ENCODE measurements at regions not wholly inside any gene's neighbourhood (a gene's known extent, or its start where the extent isn't known, plus 50 kb on each side); places are given as distances from the start of the nearest gene placed in this dataset.

DNA sequence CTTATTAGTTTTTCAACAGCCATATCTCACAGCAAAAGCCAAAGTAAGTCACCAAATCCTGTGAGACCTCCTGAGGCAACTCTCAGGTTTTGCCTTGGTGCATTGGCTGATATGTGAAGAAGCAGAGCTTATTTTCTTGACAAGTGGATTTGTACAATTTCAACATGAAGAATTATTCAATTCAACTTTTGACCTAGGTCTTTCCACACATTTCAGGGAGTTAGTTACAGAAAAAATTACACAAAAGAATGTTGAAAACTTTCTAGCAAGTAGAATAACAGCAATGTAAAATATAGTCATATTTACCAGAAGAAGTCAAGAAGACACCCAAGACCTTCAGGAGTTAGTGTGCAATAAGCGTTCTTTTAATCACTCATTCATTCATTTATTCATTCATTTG is 62.4 kb upstream of the ADRB2 start:
- Histone ChIP-seq H3K4me1 (no peaks in the 10 kb centered on the region), H3K36me3 (no peaks in the 10 kb centered on the region), H3K27ac (no peak overlapping the region), H3K9me3 (no peaks in the 10 kb centered on the region), H3K4me3 (no peak overlapping the region), H3K27me3 (no peaks in the 10 kb centered on the region)
- TF ChIP-seq POLR2AphosphoS5 (IDR thresholded peaks at IDR 0.05; ENCODE audit: insufficient read depth in 1 of 2, low read depth in 1 of 2) (no peak), POLR2A (IDR thresholded peaks at IDR 0.05) (no peak)
- DNase-seq (ENCODE audit: extremely low spot score in 2 of 2), result no peak
- intact Hi-C loops (cut with DNase I), result no loop called here

DNA sequence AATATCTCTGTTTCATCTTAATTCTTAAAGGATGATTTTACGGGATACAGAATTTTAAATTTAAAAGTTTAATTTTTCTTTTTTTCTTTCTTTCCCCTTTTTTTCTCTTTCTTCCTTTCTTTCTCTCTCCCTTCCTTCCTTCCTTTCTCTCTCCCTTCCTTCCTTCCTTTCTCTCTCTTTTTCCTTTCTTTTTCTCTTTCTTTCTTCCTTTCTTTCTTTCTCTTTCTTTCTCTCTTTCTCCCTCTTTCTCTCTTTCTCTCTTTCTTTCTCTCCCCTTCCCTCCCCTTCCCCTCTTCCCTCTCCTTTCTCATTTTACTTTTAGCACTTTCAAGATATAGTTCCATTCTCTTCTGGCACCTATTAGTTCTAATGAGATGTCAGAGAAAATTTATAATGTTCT is 61.4 kb upstream of the ADRB2 start:
- no peaks in the 10 kb centered on the region for H3K36me3 ChIP-seq
- H3K27ac ChIP-seq, result no peak overlapping the region
- H3K4me3 ChIP-seq, result no peak overlapping the region
- intact Hi-C loops (cut with DNase I), result no loop called here
- no peaks in the 10 kb centered on the region for H3K27me3 ChIP-seq
- TF ChIP-seq, protein P1, sequence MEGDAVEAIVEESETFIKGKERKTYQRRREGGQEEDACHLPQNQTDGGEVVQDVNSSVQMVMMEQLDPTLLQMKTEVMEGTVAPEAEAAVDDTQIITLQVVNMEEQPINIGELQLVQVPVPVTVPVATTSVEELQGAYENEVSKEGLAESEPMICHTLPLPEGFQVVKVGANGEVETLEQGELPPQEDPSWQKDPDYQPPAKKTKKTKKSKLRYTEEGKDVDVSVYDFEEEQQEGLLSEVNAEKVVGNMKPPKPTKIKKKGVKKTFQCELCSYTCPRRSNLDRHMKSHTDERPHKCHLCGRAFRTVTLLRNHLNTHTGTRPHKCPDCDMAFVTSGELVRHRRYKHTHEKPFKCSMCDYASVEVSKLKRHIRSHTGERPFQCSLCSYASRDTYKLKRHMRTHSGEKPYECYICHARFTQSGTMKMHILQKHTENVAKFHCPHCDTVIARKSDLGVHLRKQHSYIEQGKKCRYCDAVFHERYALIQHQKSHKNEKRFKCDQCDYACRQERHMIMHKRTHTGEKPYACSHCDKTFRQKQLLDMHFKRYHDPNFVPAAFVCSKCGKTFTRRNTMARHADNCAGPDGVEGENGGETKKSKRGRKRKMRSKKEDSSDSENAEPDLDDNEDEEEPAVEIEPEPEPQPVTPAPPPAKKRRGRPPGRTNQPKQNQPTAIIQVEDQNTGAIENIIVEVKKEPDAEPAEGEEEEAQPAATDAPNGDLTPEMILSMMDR (IDR thresholded peaks at IDR 0.05), result no peak
- no peak for TF ChIP-seq POLR2AphosphoS5 (IDR thresholded peaks at IDR 0.05; ENCODE audit: insufficient read depth in 1 of 2, low read depth in 1 of 2)
- TF ChIP-seq POLR2A (IDR thresholded peaks at IDR 0.05), result no peak
- H3K4me1 ChIP-seq, result no peaks in the 10 kb centered on the region
- no peaks in the 10 kb centered on the region for H3K9me3 ChIP-seq
- no peak for DNase-seq (ENCODE audit: extremely low spot score in 2 of 2)

DNA sequence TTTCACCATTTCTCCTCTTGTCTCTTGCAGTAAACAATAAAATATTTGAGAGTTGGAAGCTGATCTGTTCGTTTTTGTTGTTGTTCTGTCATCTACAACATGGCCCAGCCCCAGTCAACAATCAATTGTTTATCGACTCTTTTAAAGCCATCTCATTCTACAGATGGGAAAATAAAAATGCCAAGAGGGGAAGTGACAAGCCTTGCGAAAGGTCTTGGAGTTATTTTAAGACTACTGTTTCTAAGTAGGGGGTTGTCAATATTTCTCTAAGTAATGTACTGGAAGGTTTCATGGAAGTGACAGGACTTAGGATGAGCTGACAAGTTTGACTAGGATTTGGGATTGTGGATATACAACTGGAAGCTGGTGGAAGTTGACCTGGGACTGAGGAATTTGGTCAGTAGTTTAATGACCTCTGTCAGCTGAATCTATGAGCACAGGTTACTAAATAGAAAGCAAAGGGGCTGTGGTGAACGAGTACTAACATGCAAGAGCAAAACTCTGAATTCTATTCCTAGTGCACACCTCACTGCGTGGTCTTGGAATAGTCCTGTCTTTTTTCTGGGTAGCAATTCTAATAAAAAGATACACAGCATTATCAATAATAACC is 57.5 kb upstream of the ADRB2 start:
- TF ChIP-seq POLR2A (IDR thresholded peaks at IDR 0.05), result no peak
- no peak for TF ChIP-seq POLR2AphosphoS5 (IDR thresholded peaks at IDR 0.05; ENCODE audit: insufficient read depth in 1 of 2, low read depth in 1 of 2)
- TF ChIP-seq, protein P1 (IDR thresholded peaks at IDR 0.05), result no peak
- intact Hi-C loops (cut with DNase I), result no loop called here
- H3K4me1 ChIP-seq, result no peaks in the 10 kb centered on the region
- H3K27me3 ChIP-seq, result no peaks in the 10 kb centered on the region
- no peak for DNase-seq (ENCODE audit: extremely low spot score in 2 of 2)
- no peaks in the 10 kb centered on the region for H3K9me3 ChIP-seq
- no peaks in the 10 kb centered on the region for H3K36me3 ChIP-seq
- no peak overlapping the region for H3K27ac ChIP-seq
- H3K4me3 ChIP-seq, result no peak overlapping the region

DNA sequence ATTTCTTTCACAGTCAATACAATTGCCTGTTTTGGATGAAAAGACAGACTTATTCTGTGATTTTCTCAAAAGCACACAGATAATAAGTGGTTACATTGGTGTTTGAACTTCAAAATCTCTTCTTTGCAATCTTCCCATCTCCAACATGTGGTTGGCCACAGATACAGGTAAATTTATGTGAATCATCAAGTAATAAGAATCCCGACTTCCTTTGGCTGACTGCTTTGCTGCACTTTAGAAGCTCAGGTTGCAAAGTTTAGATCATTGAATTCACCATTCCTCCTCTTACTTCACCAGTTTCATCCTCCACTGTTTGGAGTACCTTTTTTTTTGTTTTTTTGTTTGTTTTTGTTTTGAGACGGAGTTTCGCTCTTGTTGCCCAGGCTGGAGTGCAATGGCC is 56.5 kb upstream of the ADRB2 start:
- Histone ChIP-seq H3K27ac (no peak overlapping the region), H3K9me3 (no peaks in the 10 kb centered on the region), H3K27me3 (no peaks in the 10 kb centered on the region), H3K4me1 (no peaks in the 10 kb centered on the region), H3K4me3 (no peak overlapping the region), H3K36me3 (no peaks in the 10 kb centered on the region)
- no peak for DNase-seq (ENCODE audit: extremely low spot score in 2 of 2)
- intact Hi-C loops (cut with DNase I), result no loop called here
- TF ChIP-seq, protein P1 (IDR thresholded peaks at IDR 0.05), result no peak
- TF ChIP-seq POLR2AphosphoS5 (IDR thresholded peaks at IDR 0.05; ENCODE audit: insufficient read depth in 1 of 2, low read depth in 1 of 2), result no peak
- no peak for TF ChIP-seq POLR2A (IDR thresholded peaks at IDR 0.05)

DNA sequence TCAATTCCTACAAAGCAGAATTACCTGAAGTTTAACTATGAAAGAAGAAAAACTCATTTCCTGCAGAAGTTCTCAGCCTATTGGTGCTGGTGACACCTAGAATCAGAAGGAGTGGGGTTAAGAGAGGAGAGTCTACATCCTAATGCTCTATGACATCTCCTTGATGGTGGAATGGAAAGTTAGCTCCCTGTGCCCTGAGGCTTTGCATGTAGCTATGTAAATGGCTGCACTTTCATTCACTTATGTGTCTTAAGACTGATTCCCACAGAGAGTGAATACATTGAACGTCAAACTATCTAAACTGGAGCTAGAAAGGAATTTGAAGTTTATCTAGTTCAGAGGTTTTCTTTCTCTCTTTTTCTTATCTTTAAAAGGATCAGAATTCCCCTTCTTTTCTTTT is 52.1 kb upstream of the ADRB2 start:
- Histone ChIP-seq H3K36me3 (no peaks in the 10 kb centered on the region), H3K4me3 (no peak overlapping the region), H3K27ac (no peak overlapping the region), H3K9me3 (no peaks in the 10 kb centered on the region), H3K27me3 (no peaks in the 10 kb centered on the region), H3K4me1 (no peaks in the 10 kb centered on the region)
- TF ChIP-seq POLR2A (IDR thresholded peaks at IDR 0.05) (no peak), POLR2AphosphoS5 (IDR thresholded peaks at IDR 0.05; ENCODE audit: insufficient read depth in 1 of 2, low read depth in 1 of 2) (no peak)
- TF ChIP-seq, protein P1 (IDR thresholded peaks at IDR 0.05), result no peak
- DNase-seq (ENCODE audit: extremely low spot score in 2 of 2), result no peak
- intact Hi-C loops (cut with DNase I), result no loop called here

All from vagina (tissue), 2 donors.